GM12878 (cell line): ENCODE measurements at regions not wholly inside any gene's neighbourhood (a gene's known extent, or its start where the extent isn't known, plus 50 kb on each side); places are given as distances from the start of the nearest gene placed in this dataset.

Experiments
- ATAC-seq: fragments of 200-7000 bp; cut with Tn5 transposase; 3 replicates; pipeline ENCODE4 v1.9.1; 2020; ENCODE audit warnings: mild to moderate bottlenecking, moderate library complexity
- BruUV-seq: library from RNA; stranded (reverse); fragments of 400-500 nt; replicated peaks from 2 replicates; lab custom pipeline; 2021; lab: Mats Ljungman, UMichigan
- CTCF ChIA-PET: fragments of 300-600 bp; sonication (Branson Sonifier 250); formaldehyde crosslinking; extraction: SDS; loops from one replicate; lab custom pipeline; 2021; ENCODE audit warnings: inconsistent platforms; lab: Yijun Ruan, JAX
- POLR2A ChIA-PET: fragments of 350-600 bp; formaldehyde crosslinking; extraction: SDS; loops from one replicate; lab custom pipeline; 2021; ENCODE audit warnings: inconsistent platforms; lab: Charles Lee
- RAD21 ChIA-PET: fragments of 300-600 bp; sonication (Branson Sonifier 250); formaldehyde crosslinking; loops from one replicate; lab custom pipeline; 2023; ENCODE audit warnings: antibody characterized with exemption; ENCODE audit not compliant: unreplicated experiment; lab: Charles Lee
- SMC1A ChIA-PET: fragments of 300-600 bp; sonication (Branson Sonifier 250); formaldehyde crosslinking; loops from one replicate; lab custom pipeline; 2023; ENCODE audit not compliant: unreplicated experiment, uncharacterized antibody; lab: Charles Lee
- DNase-seq: peaks from one replicate; pipeline ENCODE4 v3.0.0-alpha.2; 2011; ENCODE audit warnings: low read depth, low spot score
- FAIRE-seq: peaks from 3 replicates; lab custom pipeline; 2011; peaks lifted over from hg19 to GRCh38; lab: Jason Lieb, UNC
- H2AFZ ChIP-seq: 2 replicates; pipeline ENCODE4 v1.6.0; 2011; ENCODE audit warnings: low read depth, low read length, control low read depth; ENCODE audit not compliant: control insufficient read depth
- H3K27ac ChIP-seq: 2 replicates; pipeline ENCODE4 v1.5.1; 2011; ENCODE audit warnings: control low read depth; ENCODE audit not compliant: control insufficient read depth, insufficient read depth
- H3K27me3 ChIP-seq, 2 experiments: replicated peaks in 1 of 2; 2 replicates each; pipeline versions ENCODE4 v1.6.0 to v1.6.1; 2011; ENCODE audit warnings: low read length in 1 of 2; ENCODE audit not compliant: control insufficient read depth in 2 of 2, insufficient read depth in 2 of 2
- H3K36me3 ChIP-seq, 2 experiments: 2 replicates each; pipeline ENCODE4 v1.5.1; 2011; ENCODE audit warnings: low read length in 1 of 2; ENCODE audit not compliant: control insufficient read depth in 2 of 2, insufficient read depth in 2 of 2
- H3K4me1 ChIP-seq: 2 replicates; pipeline ENCODE4 v1.6.1; 2011; ENCODE audit warnings: mild to moderate bottlenecking, low read length, moderate library complexity, mixed read lengths; ENCODE audit not compliant: control insufficient read depth, insufficient read depth
- H3K4me2 ChIP-seq: 2 replicates; pipeline ENCODE4 v1.6.0; 2011; ENCODE audit warnings: control low read depth; ENCODE audit not compliant: control insufficient read depth, insufficient read depth
- H3K4me3 ChIP-seq: fragments of 200-600 bp; sonication (generic); 2 replicates; pipeline ENCODE4 v1.5.1; 2016
- H3K79me2 ChIP-seq: 2 replicates; pipeline ENCODE4 v1.6.0; 2011; ENCODE audit warnings: low read length; ENCODE audit not compliant: control insufficient read depth, insufficient read depth
- H3K9ac ChIP-seq: 2 replicates; pipeline ENCODE4 v1.8.0; 2011; ENCODE audit warnings: low read length, control low read depth, mixed read lengths; ENCODE audit not compliant: control insufficient read depth, insufficient read depth
- H3K9me3 ChIP-seq: replicated peaks from 3 replicates; pipeline ENCODE4 v1.5.1; 2011; ENCODE audit warnings: mild to moderate bottlenecking, low read length; ENCODE audit not compliant: control insufficient read depth, insufficient read depth
- H4K20me1 ChIP-seq: 2 replicates; pipeline ENCODE4 v1.6.0; 2011; ENCODE audit not compliant: control insufficient read depth, insufficient read depth
- HDGF ChIP-seq: fragments of 450-650 bp; IDR thresholded peaks from 2 replicates; pipeline ENCODE4 v1.6.1; 2016; ENCODE audit warnings: antibody characterized with exemption
- MAX ChIP-seq: IDR thresholded peaks from 2 replicates; pipeline ENCODE4 v1.6.1; 2012; ENCODE audit warnings: low read depth, low read length, improper control_type of control experiment
- STAT1 ChIP-seq: fragments of 450-650 bp; conservative IDR thresholded peaks from 2 replicates; pipeline ENCODE4 v1.6.1; 2014; ENCODE audit warnings: antibody characterized with exemption, mild to moderate bottlenecking
- ZNF24 ChIP-seq: fragments of 450-650 bp; IDR thresholded peaks from 2 replicates; pipeline ENCODE4 v1.6.1; 2017; ENCODE audit warnings: antibody characterized with exemption, mild to moderate bottlenecking
- WGBS: methylation state at CpG from one replicate; pipeline ENCODE4 v1.1.6; 2016; ENCODE audit warnings: low lambda C conversion rate; ENCODE audit not compliant: insufficient replicate concordance, insufficient coverage; ENCODE audit errors: missing lambda C conversion rate; 5-methylcytosine and 5-hydroxymethylcytosine counted together
- in situ Hi-C: fragments of 300-500 bp; cut with MboI; formaldehyde crosslinking; loops from 9 replicates; pipeline ENCODE4 v1.14.3; 2018; ENCODE audit warnings: mixed read lengths
- intact Hi-C: fragments of 100-400 bp; cut with micrococcal nuclease; formaldehyde crosslinking; loops from one replicate; pipeline ENCODE4 v1.14.2; 2022; ENCODE audit not compliant: unreplicated experiment
- TF ChIP-seq, protein P1 (sequence below), 3 experiments: IDR thresholded peaks in 2 of 3; conservative IDR thresholded peaks in 1 of 3; 2 replicates each; pipeline ENCODE4 v1.5.1; 2011; ENCODE audit warnings: low read depth in 3 of 3, low read length in 3 of 3, mild to moderate bottlenecking in 3 of 3, control low read depth in 2 of 3, moderate library complexity in 2 of 3, inconsistent platforms in 1 of 3, mixed read lengths in 1 of 3; ENCODE audit not compliant: control insufficient read depth in 2 of 3, insufficient read depth in 1 of 3; ENCODE audit errors: extremely low read depth in 1 of 3

- H2AFZ ChIP-seq: no peak overlapping the region
- TF ChIP-seq HDGF (no peak), MAX (no peak), STAT1 (no peak), ZNF24 (no peak)
- TF ChIP-seq, protein P1, sequence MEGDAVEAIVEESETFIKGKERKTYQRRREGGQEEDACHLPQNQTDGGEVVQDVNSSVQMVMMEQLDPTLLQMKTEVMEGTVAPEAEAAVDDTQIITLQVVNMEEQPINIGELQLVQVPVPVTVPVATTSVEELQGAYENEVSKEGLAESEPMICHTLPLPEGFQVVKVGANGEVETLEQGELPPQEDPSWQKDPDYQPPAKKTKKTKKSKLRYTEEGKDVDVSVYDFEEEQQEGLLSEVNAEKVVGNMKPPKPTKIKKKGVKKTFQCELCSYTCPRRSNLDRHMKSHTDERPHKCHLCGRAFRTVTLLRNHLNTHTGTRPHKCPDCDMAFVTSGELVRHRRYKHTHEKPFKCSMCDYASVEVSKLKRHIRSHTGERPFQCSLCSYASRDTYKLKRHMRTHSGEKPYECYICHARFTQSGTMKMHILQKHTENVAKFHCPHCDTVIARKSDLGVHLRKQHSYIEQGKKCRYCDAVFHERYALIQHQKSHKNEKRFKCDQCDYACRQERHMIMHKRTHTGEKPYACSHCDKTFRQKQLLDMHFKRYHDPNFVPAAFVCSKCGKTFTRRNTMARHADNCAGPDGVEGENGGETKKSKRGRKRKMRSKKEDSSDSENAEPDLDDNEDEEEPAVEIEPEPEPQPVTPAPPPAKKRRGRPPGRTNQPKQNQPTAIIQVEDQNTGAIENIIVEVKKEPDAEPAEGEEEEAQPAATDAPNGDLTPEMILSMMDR (IDR thresholded peaks at IDR 0.05 in 2 of 3, conservative IDR thresholded peaks at IDR 0.05 in 1 of 3; ENCODE audit: control insufficient read depth in 2 of 3, extremely low read depth in 1 of 3, insufficient read depth in 1 of 3, low read depth in 3 of 3, low read length in 3 of 3): 0 out of 6 replicates have a peak, but pooled peaks of 1 of the 3 experiments have one; percentile 7
- CTCF ChIA-PET: interaction anchor here (0.9 to 1.6 kb wide), 4 partner anchors 11 to 251 kb away, joined by 3 read pairs; no protein-coding TSS in a partner anchor
- H3K27me3 ChIP-seq: no peaks in the 10 kb centered on the region
- ATAC-seq (peak; percentile 53), DNase-seq (no peak), FAIRE-seq (no peak)
- SMC1A ChIA-PET: interaction anchor here (0.8 to 1.2 kb wide), 3 partner anchors 9 to 18 kb away, joined by 3 to 4 read pairs (median 3); no protein-coding TSS in a partner anchor
- H3K9me3 ChIP-seq: no peaks in the 10 kb centered on the region; the same call in 2 of the 3 replicates
- no peak overlapping the region for H3K4me3 ChIP-seq
- in situ Hi-C loops (no loop called here), intact Hi-C loops (no loop called here)
- H3K27ac ChIP-seq: no peak overlapping the region
- H3K4me2 ChIP-seq: peak overlapping the region; percentile 17; the same call in 1 of the 2 replicates
- no TSS peak for BruUV-seq
- H3K79me2 ChIP-seq: no peaks in the 10 kb centered on the region
- POLR2A ChIA-PET: no interaction called here
- no peaks in the 10 kb centered on the region for H4K20me1 ChIP-seq
- RAD21 ChIA-PET: no interaction called here
- H3K9ac ChIP-seq: no peak overlapping the region
- peaks cover 3% of the 10 kb centered on the region for H3K4me1 ChIP-seq
- 0% methylated on average over 3 of the region's 3 CpGs for WGBS
- H3K36me3 ChIP-seq: no peaks in the 10 kb centered on the region
Observed at GRCh38 chr6:96465321-96465903, 56.2 kb upstream of the UFL1 start.
